ENCODE measurements at regions not wholly inside any gene's neighbourhood (a gene's known extent, or its start where the extent isn't known, plus 50 kb on each side); places are given as distances from the start of the nearest gene placed in this dataset.

- DNase-seq, result no peak
- Histone ChIP-seq H4K20me1 (ENCODE audit: insufficient read depth) (no peaks in the 10 kb centered on the region), H3K27me3 (ENCODE audit: insufficient read depth, low read depth) (no peaks in the 10 kb centered on the region), H3K4me1 (replicated peaks; ENCODE audit: insufficient read depth) (no peaks in the 10 kb centered on the region), H3K9me2 (ENCODE audit: insufficient read depth) (no peaks in the 10 kb centered on the region), H3F3A (ENCODE audit: insufficient read depth, low read depth) (no peaks in the 10 kb centered on the region), H3K4me2 (no peak overlapping the region), H2AFZ (no peak overlapping the region), H3K9me3 (ENCODE audit: insufficient read depth, low read depth) (no peaks in the 10 kb centered on the region), H3K36me3 (ENCODE audit: low read depth) (no peaks in the 10 kb centered on the region), H3K4me3 (no peak overlapping the region), H3K79me2 (ENCODE audit: low read depth) (no peaks in the 10 kb centered on the region), H3K27ac (no peak overlapping the region)
- CTCF ChIA-PET, result no interaction called here
- TF ChIP-seq EZH2 (IDR thresholded peaks at IDR 0.05; ENCODE audit: low read depth) (no peak), CTCF (conservative IDR thresholded peaks at IDR 0.05) (no peak)
- POLR2A ChIA-PET (ENCODE audit: unreplicated experiment), result no interaction called here
- BruUV-seq (replicated peaks), result no TSS peak
- intact Hi-C loops (cut with micrococcal nuclease; ENCODE audit: unreplicated experiment), result loop anchor here (2.0 kb wide), 1 partner anchor 29 kb away; no protein-coding TSS in a partner anchor
These were observed 197.0 kb downstream of the SIM1 start for GRCh38 chr6:100267721-100268123.

DNA sequence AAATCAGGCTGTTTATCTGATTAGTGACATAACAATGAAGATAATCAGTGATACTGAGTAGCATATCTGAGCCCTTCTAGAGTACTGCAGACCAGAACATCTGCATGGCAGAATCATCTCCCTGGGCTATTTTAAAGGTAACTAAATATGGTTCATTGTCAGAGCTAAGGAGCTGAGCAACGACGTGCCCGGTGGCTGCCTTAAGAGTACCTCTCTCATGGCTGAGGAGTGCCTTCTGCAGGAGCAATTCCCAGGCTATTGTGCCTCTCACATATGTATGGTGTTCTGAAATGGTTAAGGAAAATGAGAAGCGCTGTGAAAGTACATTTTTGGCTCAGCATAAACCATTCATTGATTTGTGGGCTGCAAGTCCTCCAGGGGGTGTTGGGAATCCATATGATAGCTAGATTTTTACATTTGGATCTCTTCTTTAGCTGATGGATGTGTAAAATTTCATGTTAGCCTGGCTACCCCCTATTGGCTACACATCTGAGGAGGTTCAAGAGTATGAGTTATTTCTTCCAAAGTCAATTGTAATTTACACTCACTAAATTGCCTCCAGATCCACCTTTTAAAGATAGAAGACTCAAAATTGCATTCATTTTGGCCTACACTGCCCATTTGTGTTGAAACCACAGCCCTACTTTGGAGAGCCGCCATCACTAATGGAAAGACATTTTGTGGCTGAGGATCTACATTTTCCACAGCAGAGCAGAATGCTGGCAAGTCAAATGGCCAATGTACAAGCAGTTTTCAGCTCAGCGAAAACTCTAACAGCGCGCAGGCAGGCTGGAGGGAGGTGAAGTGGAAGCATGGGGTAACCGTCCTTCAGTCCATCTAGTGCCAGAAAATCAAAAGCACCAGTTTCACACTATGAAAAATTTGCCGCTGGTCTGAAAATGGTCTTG, 198.0 kb downstream of the SIM1 start:
- no peak overlapping the region for H3K4me2 ChIP-seq
- CTCF ChIA-PET, result no interaction called here

DNA sequence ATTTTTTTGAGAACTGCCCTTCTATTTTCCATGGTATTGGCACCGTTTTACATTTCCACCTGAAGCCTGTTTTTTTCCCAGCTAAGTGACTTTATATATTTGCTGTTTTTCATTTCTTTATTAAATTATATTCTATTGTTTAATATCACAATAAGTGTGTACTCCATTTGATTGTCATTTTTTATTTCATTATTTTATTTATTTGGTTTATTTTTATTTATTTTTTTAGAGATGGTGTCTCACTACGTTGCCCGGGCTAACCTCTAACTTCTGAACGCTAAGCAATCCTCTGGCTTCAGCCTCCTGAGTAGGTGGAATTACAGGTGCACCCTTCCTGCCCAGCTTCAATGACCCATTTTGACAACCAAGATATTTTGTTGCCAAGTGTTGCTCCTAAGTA, 202.6 kb downstream of the SIM1 start:
- Histone ChIP-seq H3K4me1 (replicated peaks; ENCODE audit: insufficient read depth) (no peaks in the 10 kb centered on the region), H4K20me1 (ENCODE audit: insufficient read depth) (no peaks in the 10 kb centered on the region), H3K27ac (no peak overlapping the region), H3K36me3 (ENCODE audit: low read depth) (no peaks in the 10 kb centered on the region), H3K79me2 (ENCODE audit: low read depth) (no peaks in the 10 kb centered on the region), H3K4me2 (no peak overlapping the region), H3K27me3 (ENCODE audit: insufficient read depth, low read depth) (no peaks in the 10 kb centered on the region), H3K9me2 (ENCODE audit: insufficient read depth) (no peaks in the 10 kb centered on the region), H2AFZ (no peak overlapping the region), H3K4me3 (no peak overlapping the region), H3K9me3 (ENCODE audit: insufficient read depth, low read depth) (peaks cover 6% of the 10 kb centered on the region; the same call in 1 of the 2 replicates), H3F3A (ENCODE audit: insufficient read depth, low read depth) (0 out of 2 replicates have a peak, but pooled peaks cover 5% of the 10 kb centered on the region)
- ChIA-PET CTCF (no interaction called here), POLR2A (ENCODE audit: unreplicated experiment) (no interaction called here)
- BruUV-seq (replicated peaks), result no TSS peak
- intact Hi-C loops (cut with micrococcal nuclease; ENCODE audit: unreplicated experiment), result no loop called here
- no peak for DNase-seq
- TF ChIP-seq EZH2 (IDR thresholded peaks at IDR 0.05; ENCODE audit: low read depth), result no peak
- no peak for TF ChIP-seq CTCF (conservative IDR thresholded peaks at IDR 0.05)

More for the DNA sequence above, 198.0 kb downstream of the SIM1 start:
- no peaks in the 10 kb centered on the region for H4K20me1 ChIP-seq (ENCODE audit: insufficient read depth)
- BruUV-seq (replicated peaks), result no TSS peak
- intact Hi-C loops (cut with micrococcal nuclease; ENCODE audit: unreplicated experiment), result no loop called here
- no peaks in the 10 kb centered on the region for H3K9me2 ChIP-seq (ENCODE audit: insufficient read depth)
- no peaks in the 10 kb centered on the region for H3K36me3 ChIP-seq (ENCODE audit: low read depth)
- H3K4me1 ChIP-seq (replicated peaks; ENCODE audit: insufficient read depth), result no peaks in the 10 kb centered on the region
- no peak for TF ChIP-seq CTCF (conservative IDR thresholded peaks at IDR 0.05)
- no peak for TF ChIP-seq EZH2 (IDR thresholded peaks at IDR 0.05; ENCODE audit: low read depth)
- no peak overlapping the region for H3K27ac ChIP-seq
- H3K9me3 ChIP-seq (ENCODE audit: insufficient read depth, low read depth), result no peaks in the 10 kb centered on the region
- H3K79me2 ChIP-seq (ENCODE audit: low read depth), result no peaks in the 10 kb centered on the region
- DNase-seq, result no peak
- no peak overlapping the region for H3K4me3 ChIP-seq
- POLR2A ChIA-PET (ENCODE audit: unreplicated experiment), result no interaction called here
- no peaks in the 10 kb centered on the region for H3K27me3 ChIP-seq (ENCODE audit: insufficient read depth, low read depth)
- H2AFZ ChIP-seq, result no peak overlapping the region
- H3F3A ChIP-seq (ENCODE audit: insufficient read depth, low read depth), result no peaks in the 10 kb centered on the region
